ENCODE measurements at regions not wholly inside any gene's neighbourhood (a gene's known extent, or its start where the extent isn't known, plus 50 kb on each side); places are given as distances from the start of the nearest gene placed in this dataset.

DNA sequence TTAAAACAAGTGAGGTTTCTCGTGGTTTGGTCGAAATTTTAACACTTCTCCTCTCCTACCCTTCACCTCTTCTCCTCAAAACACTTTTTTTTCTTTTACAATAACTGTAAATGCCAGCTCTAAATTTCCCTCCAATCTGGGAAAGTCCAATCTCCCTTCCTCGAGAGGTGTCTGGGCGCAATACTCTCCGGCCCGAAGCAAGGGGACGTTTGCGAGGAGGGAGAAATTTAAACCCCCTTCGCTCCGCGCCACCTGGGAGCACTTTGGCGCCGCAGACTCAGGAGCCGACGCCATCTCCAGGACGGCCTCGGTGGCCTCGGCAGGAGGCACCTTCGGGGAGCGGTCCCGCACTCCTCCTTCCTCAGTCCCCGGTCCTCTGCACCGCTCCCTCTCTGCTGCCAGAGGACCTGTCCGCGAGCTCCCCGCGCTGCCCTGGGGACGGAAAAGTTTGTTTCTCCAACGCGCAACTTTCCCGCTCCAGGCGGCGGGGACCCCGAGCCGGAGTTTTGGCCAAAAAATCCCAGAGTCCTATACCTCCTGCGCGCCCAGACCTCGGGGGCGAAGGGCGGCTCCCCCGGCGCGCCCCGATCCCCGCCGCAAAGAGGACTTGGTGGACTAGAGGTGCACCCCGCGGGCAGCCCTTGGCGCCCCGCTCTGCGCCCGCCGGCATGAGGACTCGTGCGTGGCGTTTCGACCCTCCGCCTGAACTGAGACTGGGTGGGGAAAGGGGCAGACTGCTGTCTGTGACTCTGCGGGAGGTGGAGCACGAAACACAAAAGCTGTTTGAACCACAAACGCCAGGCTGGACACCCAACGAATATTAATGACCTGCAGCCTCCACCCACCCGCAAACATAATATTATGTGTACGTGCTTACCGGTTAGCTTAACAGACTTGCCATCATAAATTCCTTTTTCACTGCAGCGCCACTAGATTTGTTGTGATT is 95.2 kb upstream of the HMGA2 start:
- TF ChIP-seq, protein P1, sequence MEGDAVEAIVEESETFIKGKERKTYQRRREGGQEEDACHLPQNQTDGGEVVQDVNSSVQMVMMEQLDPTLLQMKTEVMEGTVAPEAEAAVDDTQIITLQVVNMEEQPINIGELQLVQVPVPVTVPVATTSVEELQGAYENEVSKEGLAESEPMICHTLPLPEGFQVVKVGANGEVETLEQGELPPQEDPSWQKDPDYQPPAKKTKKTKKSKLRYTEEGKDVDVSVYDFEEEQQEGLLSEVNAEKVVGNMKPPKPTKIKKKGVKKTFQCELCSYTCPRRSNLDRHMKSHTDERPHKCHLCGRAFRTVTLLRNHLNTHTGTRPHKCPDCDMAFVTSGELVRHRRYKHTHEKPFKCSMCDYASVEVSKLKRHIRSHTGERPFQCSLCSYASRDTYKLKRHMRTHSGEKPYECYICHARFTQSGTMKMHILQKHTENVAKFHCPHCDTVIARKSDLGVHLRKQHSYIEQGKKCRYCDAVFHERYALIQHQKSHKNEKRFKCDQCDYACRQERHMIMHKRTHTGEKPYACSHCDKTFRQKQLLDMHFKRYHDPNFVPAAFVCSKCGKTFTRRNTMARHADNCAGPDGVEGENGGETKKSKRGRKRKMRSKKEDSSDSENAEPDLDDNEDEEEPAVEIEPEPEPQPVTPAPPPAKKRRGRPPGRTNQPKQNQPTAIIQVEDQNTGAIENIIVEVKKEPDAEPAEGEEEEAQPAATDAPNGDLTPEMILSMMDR (IDR thresholded peaks at IDR 0.05; ENCODE audit: low read length) = no peak
- no peak for TF ChIP-seq EZH2phosphoT487 (IDR thresholded peaks at IDR 0.05; ENCODE audit: low read length)
- TF ChIP-seq EZH2 (optimal IDR thresholded peaks at IDR 0.05; ENCODE audit: low read depth, low read length) = no peak

Measured in MM.1S (cell line).